HG03097 (cell line): ENCODE measurements at regions not wholly inside any gene's neighbourhood (a gene's known extent, or its start where the extent isn't known, plus 50 kb on each side); places are given as distances from the start of the nearest gene placed in this dataset.
A peak's percentile ranks its signal among the peaks of the same experiment; 100 is the strongest.
"Not testable (repeated sequence)": the region's sequence is repeated elsewhere in the genome, so short reads cannot be mapped to it uniquely, and the experiment has no call there.

ENCODE experiments used
- ATAC-seq: cut with Tn5 transposase; IDR thresholded peaks from one replicate; pipeline ENCODE4 v1.9.1; 2021; ENCODE audit not compliant: unreplicated experiment, low FRiP score

- ATAC-seq, result no peak
These were observed 245.3 kb upstream of the UFL1 start for GRCh38 chr6:96276305-96276704.

- no peak for ATAC-seq
These were observed 244.8 kb upstream of the UFL1 start for GRCh38 chr6:96276856-96277255.

DNA sequence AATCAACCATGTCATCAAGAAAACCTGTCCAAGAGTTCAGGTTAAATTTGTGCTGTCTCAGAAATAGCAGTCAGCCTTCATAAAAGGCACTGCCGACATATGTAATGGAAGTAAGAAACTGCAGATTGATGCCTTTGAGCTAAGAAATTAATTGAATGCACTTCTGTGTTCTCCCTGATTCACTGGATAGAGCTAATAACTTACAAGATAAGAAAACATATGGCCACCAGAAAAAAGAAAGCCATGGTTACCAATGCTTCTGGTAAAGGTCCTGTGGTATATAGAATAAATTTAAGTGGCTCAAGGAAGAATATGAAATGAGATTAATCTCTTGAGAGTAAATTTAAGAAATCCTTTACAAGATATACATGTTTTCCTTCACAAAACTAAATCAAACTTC, 242.5 kb upstream of the UFL1 start:
- ATAC-seq, result no peak

- ATAC-seq, result no peak
These were observed 235.1 kb upstream of the UFL1 start for GRCh38 chr6:96286503-96286902.

DNA sequence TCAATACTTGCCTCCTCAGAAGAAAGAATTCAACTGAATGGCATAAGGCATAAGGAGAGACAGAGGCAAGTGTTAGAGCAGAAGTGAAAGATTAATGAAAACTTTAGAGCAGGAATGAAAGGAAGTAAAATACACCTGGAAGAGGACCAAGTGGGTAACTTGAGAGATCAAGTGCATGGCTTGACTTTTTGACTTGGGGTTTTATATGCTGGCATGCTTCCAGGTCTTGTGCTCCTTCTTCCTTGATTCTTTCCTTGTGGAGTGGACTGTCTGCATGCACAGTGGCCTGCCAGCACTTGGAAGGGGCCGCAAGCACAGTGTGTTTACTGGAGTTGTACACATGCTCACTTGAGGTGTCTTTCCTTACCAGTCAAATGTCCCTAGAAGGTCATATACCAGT, 222.1 kb upstream of the UFL1 start:
- no peak for ATAC-seq

DNA sequence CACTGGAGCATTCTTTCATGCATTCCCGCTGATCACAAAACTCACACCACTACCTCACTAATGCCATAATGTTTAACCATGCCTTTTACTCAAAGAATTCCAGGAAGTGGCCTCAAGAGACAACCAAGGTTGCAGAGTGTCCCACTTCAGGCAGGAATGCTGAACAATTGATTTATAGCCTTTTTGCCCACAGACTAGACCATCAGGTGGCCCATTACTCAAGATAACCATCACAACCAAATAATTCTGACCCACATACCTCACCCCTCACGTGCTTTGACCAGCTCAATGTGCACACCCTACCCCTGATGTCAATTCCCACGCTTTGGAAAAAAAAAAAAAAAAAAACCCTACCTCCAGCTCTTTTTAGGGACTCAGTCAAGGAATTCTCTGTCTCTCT, 220.6 kb upstream of the UFL1 start:
- no peak for ATAC-seq

DNA sequence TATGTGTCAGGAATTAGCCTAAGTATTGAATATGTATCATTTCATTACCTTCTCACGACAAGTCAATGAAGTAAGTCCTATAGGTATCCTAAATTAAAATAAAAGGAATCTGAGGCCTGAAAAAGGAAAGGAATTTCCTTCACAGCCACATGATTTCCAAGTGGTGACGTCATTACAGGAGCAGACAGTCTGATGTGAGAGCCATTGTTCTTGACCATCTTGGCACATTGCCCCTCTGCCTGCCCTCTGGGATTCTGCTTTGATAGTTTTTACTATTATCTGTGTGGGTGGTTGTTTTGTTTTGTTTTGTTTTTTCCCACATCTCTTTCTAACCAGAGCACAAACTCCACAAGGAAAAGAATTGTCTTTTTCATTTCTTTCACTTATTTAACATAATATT, 219.8 kb upstream of the UFL1 start:
- ATAC-seq, result no peak

- ATAC-seq, result no peak
These were observed 218.6 kb upstream of the UFL1 start for GRCh38 chr6:96302991-96303390.

DNA sequence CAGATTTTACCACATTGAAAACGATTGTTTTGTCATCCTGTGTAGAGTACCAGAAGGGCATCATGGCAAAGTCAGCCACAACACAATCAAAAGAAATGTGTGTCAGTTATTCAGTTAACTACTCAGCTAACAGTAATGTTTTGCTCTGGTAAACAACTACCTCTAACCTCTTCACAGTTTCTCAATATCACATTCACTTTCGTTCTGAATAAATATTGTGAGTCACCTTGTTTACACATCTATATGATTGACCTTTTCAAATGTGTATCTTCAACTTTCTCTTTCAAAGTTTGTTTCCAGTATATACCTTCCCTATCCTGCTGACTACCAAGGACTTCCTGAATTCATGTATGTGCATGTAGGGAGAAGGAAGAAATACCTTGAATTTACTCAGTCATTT, 216.6 kb upstream of the UFL1 start:
- peak; percentile 94 for ATAC-seq

- ATAC-seq, result no peak
These were observed 190.7 kb upstream of the UFL1 start for GRCh38 chr6:96330884-96331283.

GRCh38 chr6:96340164-96340563, 181.4 kb upstream of the UFL1 start:
- no peak for ATAC-seq

DNA sequence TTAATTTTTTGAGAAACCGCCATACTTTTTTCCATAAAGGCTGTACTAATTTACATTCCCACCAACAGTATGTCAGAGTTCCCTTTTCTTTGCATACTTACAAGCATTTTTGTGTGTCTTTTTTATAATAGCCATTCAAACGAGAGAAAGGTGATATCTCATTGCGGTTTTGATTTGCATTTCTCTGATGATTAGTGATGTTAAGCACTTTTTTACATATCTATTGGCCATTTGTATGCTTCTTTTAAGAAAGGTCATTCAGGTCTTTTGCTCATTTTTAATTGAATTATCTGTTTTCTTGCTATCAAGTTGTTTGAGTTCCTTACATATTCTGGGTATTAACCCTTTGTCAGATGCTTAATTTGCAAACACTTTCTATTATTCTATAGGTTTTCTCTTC, 176.1 kb upstream of the UFL1 start:
- no peak for ATAC-seq

DNA sequence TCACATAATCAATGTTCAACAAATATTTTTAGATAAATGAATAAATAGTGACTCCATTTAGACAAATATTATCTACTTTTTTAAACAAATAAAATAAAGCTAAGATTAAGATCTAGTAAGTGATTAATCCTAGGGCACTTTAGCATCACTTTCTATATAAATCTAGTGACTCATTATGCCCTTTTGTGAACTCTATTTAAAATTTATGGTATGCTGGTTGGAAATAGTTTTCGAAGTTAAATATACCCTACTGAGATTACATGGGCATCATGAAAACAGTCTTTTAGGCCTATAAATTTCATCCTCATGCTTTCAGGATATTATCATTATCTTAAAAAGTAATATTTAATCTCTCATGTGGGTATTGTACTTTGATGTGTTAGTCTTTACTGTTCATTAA, 140.4 kb upstream of the UFL1 start:
- no peak for ATAC-seq

DNA sequence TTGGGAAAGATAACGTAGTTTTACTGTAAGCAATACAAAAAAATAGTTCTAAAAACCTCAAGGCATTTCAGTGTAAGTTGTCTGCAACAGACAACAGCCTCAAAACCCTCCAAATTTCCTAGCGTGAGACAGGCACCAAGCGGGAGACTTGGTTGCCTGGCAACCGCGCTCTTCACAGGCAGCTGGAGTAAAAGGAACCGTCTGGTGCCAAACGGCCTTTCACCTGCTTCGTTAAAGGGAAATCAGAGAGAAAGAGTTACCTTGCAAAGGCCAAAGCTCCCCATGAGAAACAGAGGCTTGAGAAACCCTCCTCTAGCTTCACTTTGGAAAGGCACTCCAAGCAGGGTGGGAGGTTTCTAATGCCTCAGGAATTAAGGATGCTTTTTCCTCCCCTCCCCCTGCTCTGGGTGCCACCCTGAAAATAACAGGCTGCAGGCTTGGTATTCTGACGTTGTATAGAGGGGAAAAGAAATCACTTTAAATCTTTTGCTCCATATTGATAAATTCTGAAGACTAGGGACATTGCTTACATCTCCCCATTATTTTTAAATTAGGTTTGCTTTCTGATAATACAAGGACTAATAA, 129.7 kb upstream of the UFL1 start:
- ATAC-seq, result no peak

GRCh38 chr6:96394727-96395126, 126.9 kb upstream of the UFL1 start:
- no peak for ATAC-seq

GRCh38 chr6:96410467-96410866, 111.1 kb upstream of the UFL1 start:
- no peak for ATAC-seq

DNA sequence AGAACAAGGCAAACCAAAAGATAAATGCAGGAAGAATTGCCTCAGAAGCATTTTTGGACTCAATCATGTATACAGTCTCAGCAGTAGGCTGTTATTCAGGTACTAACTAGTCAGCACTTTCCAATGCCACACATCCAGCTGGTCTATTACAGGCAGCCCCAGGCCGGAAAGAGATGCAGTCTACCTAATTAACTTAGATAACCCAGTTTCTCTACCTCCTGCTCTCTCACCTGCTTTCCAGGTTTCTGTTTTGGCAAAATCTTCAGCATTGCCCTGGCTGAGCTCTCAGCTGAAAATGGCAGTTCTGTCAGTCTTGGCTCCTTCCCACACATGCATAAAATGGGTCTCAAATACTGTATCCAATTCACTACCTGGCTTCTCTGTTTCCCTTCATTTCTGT, 101.3 kb upstream of the UFL1 start:
- ATAC-seq, result no peak

- no peak for ATAC-seq
These were observed 87.7 kb upstream of the UFL1 start for GRCh38 chr6:96433950-96434349.

DNA sequence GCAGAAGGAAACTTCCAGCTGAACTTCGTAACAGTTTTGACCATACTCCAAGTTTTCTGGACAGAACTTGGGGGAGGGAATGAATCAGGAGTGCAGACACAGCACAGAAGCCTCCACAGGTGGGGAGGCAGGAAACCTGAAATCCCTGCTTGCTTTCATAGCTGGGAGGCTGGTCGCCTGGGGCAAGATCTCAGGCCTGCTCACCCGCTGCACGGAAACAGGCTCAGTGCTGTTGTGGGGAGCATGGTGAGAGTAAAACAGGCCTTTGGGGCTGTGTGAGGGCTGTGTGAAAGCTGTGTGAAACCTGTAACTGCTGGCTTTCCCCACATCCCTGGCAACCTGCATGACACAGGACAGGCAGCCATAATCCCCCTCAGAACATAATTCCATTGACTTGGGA, 85.2 kb upstream of the UFL1 start:
- no peak for ATAC-seq

DNA sequence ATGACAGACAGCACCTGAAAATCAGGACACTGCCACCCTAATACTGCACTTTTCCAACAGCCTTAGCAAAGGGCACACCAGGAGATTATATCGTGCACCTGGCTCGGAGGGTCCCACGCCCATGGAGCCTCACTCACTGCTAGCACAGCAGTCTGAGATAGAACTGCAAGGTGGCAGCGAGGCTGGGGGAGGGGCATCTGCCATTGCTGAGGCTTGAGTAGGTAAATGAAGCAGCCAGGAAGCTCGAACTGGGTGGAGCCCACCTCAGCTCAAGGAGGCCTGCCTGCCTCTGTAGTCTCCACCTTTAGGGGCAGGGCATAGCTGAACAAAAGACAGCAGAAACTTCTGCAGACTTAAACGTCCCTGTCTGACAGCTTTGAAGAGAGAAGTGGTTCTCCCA, 84.4 kb upstream of the UFL1 start:
- ATAC-seq, result not testable (repeated sequence)

- no peak for ATAC-seq
These were observed 71.4 kb upstream of the UFL1 start for GRCh38 chr6:96450082-96450769.

DNA sequence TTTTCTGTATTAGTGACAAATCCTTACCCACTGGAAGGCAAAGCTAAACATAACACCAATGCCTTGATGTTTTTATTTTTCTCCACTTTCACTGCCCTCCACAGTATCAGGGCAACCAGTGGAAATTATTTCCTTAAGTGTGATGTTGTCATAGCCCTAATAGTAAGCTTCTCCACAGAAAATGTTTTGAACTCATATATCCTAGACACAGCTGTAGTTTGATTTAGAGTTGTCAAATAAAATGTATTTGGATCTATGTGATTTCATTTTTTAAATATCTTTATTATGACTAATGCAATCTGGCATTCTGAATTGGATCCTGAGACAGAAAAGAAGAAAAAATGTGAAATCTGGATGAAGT, 70.9 kb upstream of the UFL1 start:
- ATAC-seq, result no peak

GRCh38 chr6:96458771-96459170, 62.8 kb upstream of the UFL1 start:
- no peak for ATAC-seq
